GM06990 (cell line): ENCODE measurements at regions not wholly inside any gene's neighbourhood (a gene's known extent, or its start where the extent isn't known, plus 50 kb on each side); places are given as distances from the start of the nearest gene placed in this dataset.

Source experiments
- DNase-seq: peaks from one replicate; pipeline ENCODE4 v3.0.0-alpha.2; 2011; ENCODE audit not compliant: insufficient read length; ENCODE audit errors: extremely low read depth
- H3K27me3 ChIP-seq: replicated peaks from 2 replicates; pipeline ENCODE4 v1.6.0; 2011; ENCODE audit warnings: low read length; ENCODE audit not compliant: control insufficient read depth, insufficient read depth
- H3K36me3 ChIP-seq: 2 replicates; pipeline ENCODE4 v1.5.1; 2011; ENCODE audit warnings: low read length; ENCODE audit not compliant: control insufficient read depth, insufficient read depth
- H3K4me3 ChIP-seq: replicated peaks from 2 replicates; pipeline ENCODE4 v1.5.1; 2011; ENCODE audit warnings: low read depth, mild to moderate bottlenecking, control low read depth, low read length
- CTCF ChIP-seq: IDR thresholded peaks from 2 replicates; pipeline ENCODE4 v1.5.1; 2011; ENCODE audit warnings: low read length, control low read depth, mild to moderate bottlenecking, inconsistent platforms; ENCODE audit not compliant: insufficient read depth, poor library complexity, severe bottlenecking

GRCh38 chr3:64802460-64802859 lies 114.7 kb upstream of the ADAMTS9 start:
- H3K27me3 ChIP-seq: no peaks in the 10 kb centered on the region
- no peak for DNase-seq
- H3K4me3 ChIP-seq: no peak overlapping the region
- no peaks in the 10 kb centered on the region for H3K36me3 ChIP-seq
- no peak for TF ChIP-seq CTCF

GRCh38 chr3:64801856-64802255 lies 114.1 kb upstream of the ADAMTS9 start:
- Histone ChIP-seq H3K27me3 (no peaks in the 10 kb centered on the region), H3K36me3 (no peaks in the 10 kb centered on the region), H3K4me3 (no peak overlapping the region)
- no peak for TF ChIP-seq CTCF
- DNase-seq: no peak

GRCh38 chr3:64799606-64800005 lies 111.8 kb upstream of the ADAMTS9 start:
- no peaks in the 10 kb centered on the region for H3K27me3 ChIP-seq
- no peak for TF ChIP-seq CTCF
- DNase-seq: no peak
- H3K36me3 ChIP-seq: no peaks in the 10 kb centered on the region
- no peak overlapping the region for H3K4me3 ChIP-seq

- no peak overlapping the region for H3K4me3 ChIP-seq
- no peaks in the 10 kb centered on the region for H3K36me3 ChIP-seq
- no peak for DNase-seq
- no peaks in the 10 kb centered on the region for H3K27me3 ChIP-seq
- TF ChIP-seq CTCF: no peak
Measured at GRCh38 chr3:64798316-64798715, 110.5 kb upstream of the ADAMTS9 start.

GRCh38 chr3:64796607-64797399 lies 109.0 kb upstream of the ADAMTS9 start:
- DNase-seq: no peak
- H3K27me3 ChIP-seq: no peaks in the 10 kb centered on the region

More at GRCh38 chr3:64796607-64797399, 109.0 kb upstream of the ADAMTS9 start:
- Histone ChIP-seq H3K36me3 (no peaks in the 10 kb centered on the region), H3K4me3 (no peak overlapping the region)
- no peak for TF ChIP-seq CTCF
